NCI-H226 (cell line): ENCODE measurements at regions not wholly inside any gene's neighbourhood (a gene's known extent, or its start where the extent isn't known, plus 50 kb on each side); places are given as distances from the start of the nearest gene placed in this dataset.

ENCODE experiments used
- DNase-seq: peaks from one replicate; pipeline ENCODE4 v3.0.0-alpha.2; 2015

- no peak for DNase-seq
These were observed 399.9 kb downstream of the TMEM161B start for GRCh38 chr5:87868792-87869191.

GRCh38 chr5:87867281-87867680, 401.4 kb downstream of the TMEM161B start:
- no peak for DNase-seq

- DNase-seq = no peak
These were observed 415.1 kb downstream of the TMEM161B start for GRCh38 chr5:87853541-87853940.

- no peak for DNase-seq
These were observed 417.0 kb downstream of the TMEM161B start for GRCh38 chr5:87851603-87852002.

GRCh38 chr5:87850843-87851242, 417.8 kb downstream of the TMEM161B start:
- DNase-seq = no peak

- DNase-seq = no peak
These were observed 422.9 kb downstream of the TMEM161B start for GRCh38 chr5:87845734-87846133.

DNA sequence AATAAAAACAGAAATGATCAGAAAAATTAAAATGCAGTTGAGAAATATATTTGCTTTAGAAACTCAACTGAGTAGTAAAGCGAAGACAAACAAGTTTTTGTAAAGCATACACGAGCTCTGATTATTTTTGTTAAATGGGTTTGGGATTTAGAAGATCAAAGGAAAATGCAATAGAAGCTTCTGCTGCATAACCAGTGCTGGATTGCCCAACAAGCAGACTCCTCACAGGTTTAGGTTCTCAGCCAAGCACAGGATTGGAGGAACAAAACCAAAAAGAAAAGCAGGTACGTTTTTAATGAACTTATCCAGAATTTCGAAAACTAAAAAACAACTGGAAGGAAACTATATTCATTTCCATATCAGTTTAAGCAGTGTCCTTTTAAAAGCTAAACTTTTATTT, 423.8 kb downstream of the TMEM161B start:
- DNase-seq = no peak

DNA sequence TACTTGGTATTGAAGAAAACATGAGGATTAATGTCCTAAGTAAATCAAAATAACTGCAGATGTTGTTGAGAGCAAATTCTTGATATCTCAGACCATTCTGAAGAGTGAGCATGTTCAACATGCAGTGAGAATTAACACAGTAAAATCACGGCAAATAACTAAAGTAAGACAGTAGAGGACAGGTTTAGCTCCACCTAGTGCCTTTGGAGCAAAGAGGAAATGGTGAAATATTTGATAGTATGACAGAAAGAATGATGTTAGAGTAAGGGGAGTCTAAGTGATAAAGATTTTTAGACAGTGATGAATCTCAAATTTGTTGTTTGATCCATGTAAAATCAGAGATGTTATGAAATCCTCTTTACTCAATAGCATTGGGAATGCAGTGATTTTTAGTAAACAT, 424.2 kb downstream of the TMEM161B start:
- DNase-seq = no peak

GRCh38 chr5:87836696-87837095, 424.0 kb upstream of the CCNH start:
- no peak for DNase-seq

GRCh38 chr5:87831499-87831898, 418.8 kb upstream of the CCNH start:
- DNase-seq = no peak

DNA sequence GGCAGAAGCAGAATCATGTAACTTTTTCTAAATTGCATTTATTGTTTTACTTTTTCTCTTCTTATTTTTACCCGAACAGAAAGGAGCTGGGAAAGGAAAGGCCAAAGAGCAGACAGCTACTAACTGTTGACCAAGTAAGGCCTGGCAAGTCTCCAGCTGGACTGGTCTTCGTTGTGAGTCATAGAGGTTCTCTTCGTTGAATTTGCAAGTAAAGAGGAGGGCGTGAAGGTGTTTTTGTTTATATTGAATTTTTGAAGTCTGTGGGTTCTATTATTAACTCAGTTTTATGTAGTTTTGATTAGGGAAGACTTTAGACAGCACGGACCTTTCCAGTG, 416.5 kb upstream of the CCNH start:
- DNase-seq = no peak

DNA sequence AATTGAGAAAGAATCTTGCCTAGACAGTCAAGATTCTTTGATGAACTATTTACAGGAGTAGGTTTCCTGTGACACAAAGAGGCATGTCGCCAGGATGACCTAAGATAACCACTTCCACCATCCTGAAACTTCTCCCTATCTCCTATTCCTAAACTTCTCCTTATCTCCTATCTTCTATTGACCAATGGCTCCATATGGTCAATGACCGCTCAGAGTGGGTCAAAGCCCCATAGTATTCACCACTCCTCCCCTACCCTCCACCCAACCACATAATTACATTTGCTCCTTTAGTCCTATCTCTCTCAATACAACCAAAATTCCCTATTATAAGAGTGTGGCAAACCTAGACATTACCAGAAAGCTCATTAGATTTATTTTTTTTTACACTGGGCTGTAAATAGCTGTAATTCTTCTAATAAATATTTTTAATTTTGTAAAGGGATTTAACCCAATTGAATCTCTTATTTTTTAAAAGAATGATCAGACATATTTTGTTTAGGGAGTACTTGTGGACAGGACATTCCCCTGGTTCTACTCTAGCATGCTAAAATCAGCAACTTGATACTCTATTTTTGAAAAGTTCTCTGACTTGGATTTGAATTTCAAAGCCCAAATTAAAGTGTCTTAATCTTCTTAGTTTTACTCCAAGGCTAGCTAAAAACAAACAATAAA, 416.0 kb upstream of the CCNH start:
- no peak for DNase-seq

DNA sequence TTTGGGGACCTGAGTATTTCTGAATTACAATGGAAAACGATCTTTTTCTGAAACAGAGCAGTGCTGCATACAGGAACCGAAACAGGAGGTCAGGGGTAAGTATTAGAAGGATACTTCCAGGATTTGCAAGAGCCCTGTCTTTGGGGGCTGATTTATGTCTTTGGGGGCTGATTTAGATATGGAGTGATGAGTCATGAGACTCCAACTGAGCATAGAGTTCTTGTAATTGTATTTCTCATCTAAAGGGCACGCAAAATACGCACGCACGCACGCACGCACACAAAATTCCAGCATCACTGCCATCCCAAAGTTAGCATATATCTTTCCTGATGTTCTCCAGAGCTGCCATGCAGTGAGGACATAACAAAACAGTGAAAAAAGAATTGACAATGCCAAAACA, 414.8 kb upstream of the CCNH start:
- DNase-seq = no peak

DNA sequence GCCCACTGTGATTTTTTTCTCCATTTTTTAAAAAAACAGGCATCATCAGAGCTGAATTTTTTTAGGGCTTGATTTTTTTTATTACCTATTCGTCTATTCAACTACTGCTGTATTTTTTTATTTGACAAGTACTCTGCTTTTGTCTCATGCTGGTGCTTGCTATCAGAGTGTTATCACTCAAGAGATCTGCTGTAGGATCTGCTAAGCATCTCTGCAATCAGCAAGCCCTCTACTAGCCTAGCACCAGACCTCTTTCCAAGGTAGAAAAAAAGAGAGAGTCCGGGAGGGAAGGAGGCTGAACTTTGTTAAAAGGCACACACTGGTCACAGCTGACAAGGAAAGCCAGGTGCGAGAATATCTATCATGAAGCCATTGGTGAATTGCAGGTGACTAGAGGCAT, 413.8 kb upstream of the CCNH start:
- DNase-seq = no peak

DNA sequence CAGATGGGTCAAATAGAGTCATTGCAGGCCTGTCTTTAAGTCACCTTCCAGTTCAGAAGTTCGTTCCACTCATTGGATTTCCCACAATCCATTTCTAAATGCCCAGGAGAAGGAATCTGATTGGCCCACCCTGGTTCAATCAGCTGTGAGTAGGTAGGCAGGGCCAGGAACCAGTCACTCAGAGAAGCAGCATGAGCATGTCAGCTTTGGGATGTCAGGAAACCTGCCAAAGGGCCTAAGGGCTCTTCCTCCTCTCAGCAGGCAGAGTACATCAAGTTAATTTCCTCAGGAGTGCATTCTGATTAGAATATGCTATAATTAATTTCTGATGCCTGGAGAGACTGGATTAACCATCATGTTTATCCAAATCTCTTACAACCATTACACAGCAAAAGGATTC, 412.9 kb upstream of the CCNH start:
- no peak for DNase-seq

DNA sequence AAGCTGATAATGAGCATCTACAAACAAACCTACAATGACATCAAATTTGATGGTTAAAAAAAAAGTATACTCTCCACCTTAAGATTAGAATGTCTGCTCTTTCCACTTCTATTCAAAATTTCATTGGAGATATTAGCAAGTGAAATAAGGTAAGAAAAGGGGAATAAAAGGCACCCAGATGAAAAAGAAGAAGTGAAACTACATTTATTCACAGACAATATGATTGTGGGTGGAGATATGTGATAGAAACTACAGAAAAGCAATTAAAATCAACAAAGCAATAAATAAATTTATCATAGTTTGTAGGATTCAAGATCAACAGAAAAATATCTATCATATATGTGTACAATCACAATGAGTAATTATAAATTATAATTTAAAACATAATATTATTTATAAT, 395.1 kb upstream of the CCNH start:
- no peak for DNase-seq

DNA sequence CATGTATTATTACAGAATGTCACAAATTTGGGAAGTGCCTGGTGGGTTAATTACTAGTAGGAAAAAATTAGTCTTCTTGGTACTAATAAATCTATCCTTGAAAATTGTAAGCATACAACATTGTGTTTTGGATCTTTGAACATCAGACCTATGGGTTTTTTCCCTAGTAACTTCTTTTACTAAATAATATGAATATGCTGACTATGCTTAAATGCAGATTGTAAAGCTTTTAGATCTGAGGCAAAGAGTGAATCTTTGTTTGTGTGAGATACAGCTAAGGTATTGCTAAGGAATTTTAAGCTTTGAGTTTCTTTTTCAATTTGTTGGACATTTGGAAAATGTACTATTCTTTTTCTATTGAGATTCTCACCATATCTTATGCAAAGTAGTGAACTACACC, 390.6 kb upstream of the CCNH start:
- no peak for DNase-seq

GRCh38 chr5:87791869-87792268, 379.1 kb upstream of the CCNH start:
- no peak for DNase-seq

DNA sequence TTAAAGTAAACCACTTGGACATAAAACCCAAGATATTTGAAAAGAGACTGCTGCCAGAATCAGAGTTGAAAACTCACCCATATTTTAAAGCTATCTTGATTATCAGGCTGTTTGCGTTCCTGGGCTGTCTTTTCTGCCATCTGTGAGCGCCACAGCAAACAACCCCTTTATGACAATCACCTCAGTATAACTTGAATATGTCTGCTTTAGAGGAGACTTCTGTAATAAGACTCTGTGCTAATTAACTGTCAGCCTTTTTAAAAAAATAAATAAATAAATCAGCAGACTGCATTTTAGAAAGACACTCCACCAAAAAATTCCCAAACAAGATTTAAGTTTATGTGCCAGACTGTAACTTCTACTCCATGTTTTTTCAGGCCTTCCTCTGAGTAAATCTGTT, 375.7 kb upstream of the CCNH start:
- no peak for DNase-seq

DNA sequence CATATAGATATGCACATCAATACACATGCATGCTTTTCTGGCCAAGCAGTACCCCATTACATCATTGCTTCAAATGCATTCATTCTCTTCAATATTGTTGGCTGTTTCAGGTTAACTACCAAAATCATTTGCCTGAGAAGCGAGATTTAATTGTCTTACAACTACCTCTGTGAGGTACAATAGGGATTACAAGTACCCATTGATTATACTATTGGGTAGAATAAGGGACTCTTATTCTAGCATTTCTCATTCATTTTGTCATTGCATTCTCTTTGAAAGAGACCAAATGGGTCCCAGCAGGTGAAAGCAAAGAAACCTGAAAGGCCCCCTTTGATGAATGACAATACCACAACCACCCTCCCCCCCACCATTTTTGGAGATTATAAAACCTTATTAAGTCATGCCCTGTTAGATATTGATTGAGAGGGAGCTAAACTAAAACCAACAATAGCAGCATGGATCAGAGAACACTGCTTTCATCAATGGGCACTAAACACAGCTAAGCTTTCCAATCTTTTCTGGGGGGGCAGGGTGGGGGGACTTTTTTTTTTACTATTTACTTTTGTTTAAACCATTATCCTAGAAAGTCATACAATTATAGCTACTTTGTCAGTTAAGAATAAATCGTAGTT, 375.0 kb upstream of the CCNH start:
- DNase-seq = no peak

DNA sequence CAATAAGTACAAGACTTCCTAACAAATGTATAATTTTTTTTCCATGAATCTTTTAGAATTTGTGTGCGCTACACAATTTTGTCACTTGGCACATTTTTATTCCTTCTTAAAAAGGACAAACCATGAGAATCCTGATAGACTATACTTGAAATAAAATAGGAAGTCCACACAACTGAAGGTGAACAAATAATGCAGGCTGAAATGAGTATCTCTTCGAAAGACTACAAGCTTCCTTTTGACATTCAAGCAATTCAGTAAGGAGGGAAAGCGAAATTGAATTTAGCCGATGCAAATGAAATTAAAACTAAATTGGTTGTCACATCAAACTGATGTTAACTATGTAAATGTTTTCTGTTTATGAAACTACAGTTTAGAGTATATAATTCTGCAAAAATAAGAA, 374.4 kb upstream of the CCNH start:
- DNase-seq = no peak

GRCh38 chr5:87786471-87786870, 373.7 kb upstream of the CCNH start:
- no peak for DNase-seq

DNA sequence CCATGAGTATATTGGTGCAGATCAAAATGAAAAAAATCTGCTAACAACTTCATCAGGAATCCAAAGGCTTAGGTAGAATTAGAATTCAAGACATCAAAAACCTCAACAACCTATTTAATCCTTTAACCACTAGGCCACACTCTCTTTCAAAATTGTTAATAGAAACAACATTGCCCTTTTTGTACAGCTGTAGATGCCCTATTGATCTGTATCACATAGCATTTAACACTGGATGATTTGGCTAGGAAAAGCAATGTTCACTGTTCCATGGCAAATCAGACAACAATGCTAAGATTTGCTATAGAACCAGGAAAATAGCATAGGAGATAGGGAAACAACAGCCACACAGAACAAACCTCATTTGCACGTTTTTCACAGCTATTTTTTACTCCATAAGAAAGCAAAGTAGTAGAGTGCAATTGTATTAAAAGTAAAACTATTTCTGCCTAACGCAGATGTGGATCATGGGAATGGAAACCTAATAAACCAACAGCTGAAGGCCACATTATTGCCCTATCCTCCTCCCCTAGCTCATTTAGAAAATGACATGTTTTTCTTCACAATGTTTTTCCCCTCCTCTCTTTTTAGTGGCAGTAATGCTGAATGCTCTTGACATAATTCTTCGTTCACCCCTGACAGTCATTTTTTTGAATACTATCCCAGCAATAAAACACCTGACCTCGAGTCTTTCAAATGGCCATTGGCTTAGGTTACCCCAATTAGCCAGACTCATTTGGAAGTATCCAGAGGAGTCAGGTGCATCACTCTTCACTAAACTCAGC, 373.0 kb upstream of the CCNH start:
- DNase-seq = no peak

DNA sequence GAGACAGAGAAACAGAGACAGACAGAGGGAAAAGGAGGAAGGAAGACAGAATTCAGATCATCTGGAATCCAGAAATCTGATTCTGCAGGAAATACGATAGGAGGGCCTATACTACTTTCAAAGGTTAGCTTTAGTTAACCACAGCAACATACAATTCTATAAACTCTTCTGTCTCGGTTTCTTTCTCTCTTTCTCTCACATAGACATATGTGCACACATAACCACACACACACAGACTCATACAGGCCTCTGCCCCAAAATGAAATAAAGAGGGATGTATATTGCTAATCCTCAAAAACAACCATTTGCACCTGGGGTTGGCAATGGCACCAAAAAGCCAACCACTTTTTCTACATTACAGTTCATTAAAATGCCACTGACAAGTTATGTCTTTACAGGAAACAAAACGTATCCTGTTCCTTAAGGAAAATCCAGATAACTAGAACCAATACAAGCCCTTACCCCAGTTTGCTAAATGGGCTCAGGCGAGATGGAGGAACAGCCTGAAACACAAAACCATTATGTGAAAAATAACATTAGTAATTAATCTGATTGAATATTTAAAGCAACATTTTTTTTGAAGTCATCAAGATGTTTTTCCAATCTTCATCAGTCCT, 372.3 kb upstream of the CCNH start:
- no peak for DNase-seq
